Activated CD8-positive, alpha-beta memory T cell treated with anti-CD3 and anti-CD28 coated beads for 4 hours (primary cell): ENCODE measurements at regions not wholly inside any gene's neighbourhood (a gene's known extent, or its start where the extent isn't known, plus 50 kb on each side); places are given as distances from the start of the nearest gene placed in this dataset.

Source experiments
- DNase-seq, 2 donors: peaks; one replicate each; pipeline ENCODE4 v3.0.0-alpha.2; 2020; ENCODE audit warnings: low read depth in 2 of 2

GRCh38 chr9:89722712-89723111, 117.9 kb downstream of the GADD45G start:
- DNase-seq: no peak

- no peak for DNase-seq
Measured at GRCh38 chr9:89723469-89724100, 118.8 kb downstream of the GADD45G start.

- no peak for DNase-seq
Measured at GRCh38 chr9:89724659-89725058, 119.8 kb downstream of the GADD45G start.

GRCh38 chr9:89725271-89725670, 120.5 kb downstream of the GADD45G start:
- DNase-seq: no peak

DNA sequence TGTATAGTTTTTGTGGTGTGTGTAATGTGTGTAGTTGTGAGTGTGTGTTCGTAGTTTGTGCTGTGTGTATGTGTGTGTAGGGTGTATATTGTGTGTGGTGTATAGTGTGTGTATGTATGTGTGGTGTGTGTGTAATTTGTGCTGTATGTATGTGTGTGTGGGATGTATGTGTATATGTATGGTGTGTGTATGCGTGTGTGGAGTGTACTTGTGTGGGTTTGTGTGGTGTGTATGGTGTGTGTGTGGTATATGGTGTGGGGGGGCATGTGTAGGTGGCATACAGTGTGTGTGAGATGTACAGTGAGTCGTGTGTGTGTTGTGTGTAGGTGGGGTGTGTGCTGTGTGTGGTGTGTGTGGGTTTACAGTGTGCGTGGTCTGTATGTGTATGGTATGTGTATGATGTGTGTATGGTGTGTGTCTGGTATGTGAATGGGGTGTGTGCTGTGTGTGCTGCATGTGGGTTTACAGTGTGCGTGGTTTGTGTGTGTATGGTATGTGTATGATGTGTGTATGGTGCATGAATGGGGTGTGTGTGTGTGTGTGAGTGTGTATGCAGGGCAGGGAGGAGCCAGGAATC, 125.2 kb downstream of the GADD45G start:
- no peak for DNase-seq

DNA sequence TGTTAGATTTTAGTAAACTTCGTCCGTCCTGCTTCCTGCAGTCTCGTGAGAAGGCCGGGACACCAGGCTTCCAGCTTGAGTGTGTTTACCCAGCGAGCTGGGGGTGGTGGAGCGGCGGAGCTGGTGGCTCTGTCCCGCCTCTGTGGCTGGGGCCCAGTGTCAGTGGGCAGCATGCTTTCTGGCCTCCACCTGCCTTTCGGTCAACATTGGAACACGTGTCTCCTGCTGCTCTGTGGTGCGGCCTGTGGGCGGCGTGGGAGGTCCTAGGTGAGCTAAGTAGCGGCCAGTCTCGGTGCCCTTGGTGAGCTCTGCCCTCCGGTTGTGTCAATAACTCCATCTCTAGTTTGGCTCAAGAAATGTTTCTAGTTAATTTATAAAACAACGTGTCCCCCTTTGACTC, 125.9 kb downstream of the GADD45G start:
- DNase-seq: no peak

GRCh38 chr9:89731262-89732182, 126.7 kb downstream of the GADD45G start:
- no peak for DNase-seq

GRCh38 chr9:89732295-89732938, 127.6 kb downstream of the GADD45G start:
- DNase-seq: no peak

GRCh38 chr9:89732939-89733324, 128.1 kb downstream of the GADD45G start:
- no peak for DNase-seq

DNA sequence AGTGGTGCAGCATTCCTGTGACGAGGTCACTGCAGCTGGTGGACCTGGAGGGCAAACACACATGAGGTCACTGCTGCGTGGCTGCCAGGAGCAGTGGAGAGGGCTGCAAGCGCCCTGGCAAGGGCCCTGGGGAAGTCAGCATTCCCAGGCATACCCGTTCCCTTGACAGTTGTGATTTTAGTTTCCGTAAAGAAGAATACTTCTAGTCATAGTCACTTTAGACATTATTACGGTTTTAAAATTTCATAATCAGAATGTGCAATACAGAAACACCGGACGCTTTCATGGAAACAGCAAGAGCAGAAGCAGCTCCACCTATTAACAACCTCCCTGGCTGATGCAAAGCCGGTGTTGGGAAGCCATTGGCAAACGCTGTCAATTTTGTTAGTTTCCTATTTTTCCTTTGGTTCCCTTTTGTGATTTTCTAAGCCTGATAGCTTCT, 129.8 kb downstream of the GADD45G start:
- DNase-seq: no peak

DNA sequence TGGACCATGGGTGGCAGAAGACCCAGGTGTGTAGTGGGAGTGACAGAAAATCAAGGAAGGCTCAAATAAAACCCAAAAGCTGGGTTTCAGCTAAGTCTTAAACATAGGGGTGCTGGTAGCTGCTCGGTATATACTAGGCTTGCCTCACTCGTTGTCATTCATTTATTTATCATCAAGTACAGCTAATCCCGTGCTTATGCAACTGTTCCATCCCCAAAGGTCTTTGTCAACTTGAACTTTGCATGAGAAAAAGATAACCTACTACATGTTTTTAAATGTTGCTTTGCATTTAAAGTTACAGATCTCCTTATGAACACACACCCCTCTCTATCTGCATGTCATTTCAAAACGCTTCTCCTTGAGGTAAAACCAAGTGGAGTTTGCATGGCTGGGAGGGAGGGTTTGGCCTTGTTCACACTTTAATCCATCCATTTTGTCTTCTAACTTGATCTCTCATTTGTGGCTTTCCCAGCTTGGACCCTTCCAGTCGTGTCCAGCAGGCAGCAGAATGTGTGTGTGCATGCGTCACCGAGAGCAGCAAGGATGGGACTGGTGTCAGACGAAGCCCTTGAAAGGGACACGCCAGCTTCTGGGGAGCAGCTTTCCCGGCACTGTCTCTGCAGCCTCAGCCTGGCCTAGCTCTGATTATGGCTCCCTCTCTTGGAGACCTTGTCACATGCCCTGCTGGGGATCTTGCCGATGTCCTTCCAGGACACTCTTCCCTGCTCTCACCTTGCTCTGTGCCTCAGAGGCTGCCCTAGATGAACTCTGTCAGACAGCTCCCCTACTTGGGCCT, 133.5 kb downstream of the GADD45G start:
- no peak for DNase-seq

GRCh38 chr9:89739511-89739910, 134.7 kb downstream of the GADD45G start:
- DNase-seq: no peak

GRCh38 chr9:89739916-89740315, 135.1 kb downstream of the GADD45G start:
- DNase-seq: no peak

DNA sequence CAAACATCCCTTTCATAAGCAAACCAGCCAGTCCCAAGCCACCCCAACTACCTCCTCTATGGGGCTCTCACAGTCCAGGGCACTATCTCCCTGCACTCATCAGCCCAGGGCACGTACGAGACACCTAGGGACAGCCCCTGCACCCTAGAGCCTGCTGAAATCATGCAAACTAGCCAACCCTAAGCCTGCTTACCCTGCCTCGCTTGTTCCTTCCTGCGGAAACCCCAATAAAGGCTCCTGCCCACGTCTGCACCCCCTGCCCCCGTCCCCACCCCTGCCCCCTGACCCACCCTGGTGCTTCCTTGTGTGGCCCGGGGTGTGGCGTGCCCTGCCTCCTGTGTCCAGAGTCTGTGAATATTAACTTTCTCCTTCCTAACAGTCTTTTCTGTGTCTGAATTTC, 135.9 kb downstream of the GADD45G start:
- DNase-seq: no peak

DNA sequence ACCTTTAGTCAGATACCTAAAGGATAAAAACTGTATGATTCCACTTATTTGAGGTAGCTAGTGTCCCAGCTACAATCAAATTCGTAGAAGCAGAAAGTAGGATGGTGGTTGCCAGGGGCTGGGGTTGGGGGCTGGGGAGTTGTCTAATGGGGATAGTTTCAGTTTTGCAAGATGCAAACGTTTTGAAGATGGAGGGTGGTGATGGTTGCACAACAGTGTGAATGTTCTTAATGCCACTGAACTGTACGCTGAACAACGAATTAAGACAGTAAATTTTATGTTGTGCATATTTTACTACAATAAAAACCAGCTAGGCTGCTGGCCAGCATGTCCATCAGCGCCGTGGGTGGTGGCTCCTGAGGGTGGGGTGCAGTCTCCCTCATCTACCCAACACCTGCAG, 137.8 kb downstream of the GADD45G start:
- DNase-seq: no peak

DNA sequence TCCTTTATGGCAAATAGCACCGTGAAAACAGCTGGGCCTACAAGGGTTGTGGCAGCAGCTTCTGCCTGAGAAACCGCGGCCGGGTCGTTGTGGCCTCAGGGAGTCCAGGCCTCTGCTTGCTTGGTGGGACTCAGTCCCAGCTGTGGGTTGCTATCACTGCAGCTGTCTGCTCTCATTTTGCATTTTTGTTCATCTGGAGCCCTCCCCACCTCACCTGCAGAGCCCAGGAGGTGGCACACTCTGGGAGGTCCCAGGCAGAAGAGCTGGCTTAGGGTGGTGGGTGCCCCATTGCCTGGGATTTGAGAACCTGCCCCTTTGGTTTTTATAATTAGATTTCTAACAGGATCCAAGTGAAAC, 138.4 kb downstream of the GADD45G start:
- no peak for DNase-seq

DNA sequence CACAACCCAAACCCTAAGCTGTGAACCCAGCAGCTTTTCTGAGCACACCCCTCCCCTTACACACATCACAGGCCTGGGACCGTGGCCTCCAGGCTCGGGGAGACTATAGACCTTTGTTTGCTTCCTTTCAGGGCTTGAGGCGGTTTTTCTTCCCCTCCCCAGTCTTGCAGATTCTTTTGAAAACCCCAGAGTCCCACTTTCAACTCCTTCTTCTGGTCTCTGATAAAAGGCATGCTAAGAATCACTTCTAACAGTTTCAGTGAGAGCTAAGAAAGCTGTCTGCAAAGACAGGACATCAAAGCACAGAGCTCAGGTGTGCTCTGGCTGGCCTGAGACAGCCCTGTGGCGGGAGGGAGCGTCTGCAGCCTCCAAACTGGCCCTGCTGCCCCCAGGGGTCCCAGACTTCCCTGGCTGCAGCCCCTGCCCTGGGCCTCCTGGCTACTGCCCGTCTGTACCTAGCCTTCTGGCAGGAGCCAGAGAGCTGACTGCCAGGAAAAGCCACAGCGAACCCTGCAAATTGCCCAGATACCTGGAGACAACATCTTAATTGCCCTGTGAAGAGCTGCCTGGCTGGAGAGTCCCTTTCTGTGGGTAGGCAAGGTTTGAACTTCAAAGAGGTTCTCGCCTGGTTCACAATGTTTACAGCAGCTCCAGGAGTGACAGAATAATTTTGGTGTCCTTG, 138.9 kb downstream of the GADD45G start:
- no peak for DNase-seq

DNA sequence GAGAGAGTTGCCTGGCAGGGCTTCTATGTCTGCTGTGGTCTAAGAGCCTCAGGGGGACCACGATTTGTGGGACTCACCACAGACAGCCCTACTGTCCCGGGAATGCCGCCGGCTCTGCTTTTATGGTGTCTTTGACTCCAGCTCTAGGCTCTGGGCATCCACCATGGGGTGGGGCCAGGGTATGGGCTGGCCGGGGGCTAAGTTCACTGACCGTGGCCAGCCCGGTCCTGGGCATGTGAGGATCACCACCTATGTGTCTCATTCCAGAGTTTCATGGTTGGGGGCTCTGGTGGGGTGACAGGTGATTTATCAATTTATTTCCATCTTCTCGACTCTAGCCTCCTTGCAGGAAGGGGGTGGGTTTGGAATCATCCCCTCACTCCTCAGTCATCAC, 139.4 kb downstream of the GADD45G start:
- DNase-seq: no peak

- no peak for DNase-seq
Measured at GRCh38 chr9:89744730-89745129, 139.9 kb downstream of the GADD45G start.

GRCh38 chr9:89745601-89746376, 141.0 kb downstream of the GADD45G start:
- no peak for DNase-seq
